SK-N-MC (cell line): ENCODE measurements at regions not wholly inside any gene's neighbourhood (a gene's known extent, or its start where the extent isn't known, plus 50 kb on each side); places are given as distances from the start of the nearest gene placed in this dataset.

Experiments
- EZH2 ChIP-seq: fragments of 200-600 bp; sonication (generic); IDR thresholded peaks from one replicate; pipeline ENCODE4 v1.6.1; 2017; ENCODE audit warnings: antibody characterized with exemption
- FOXP2 ChIP-seq: optimal IDR thresholded peaks from 2 replicates; pipeline ENCODE3; 2011; ENCODE audit warnings: mild to moderate bottlenecking, moderate library complexity; ENCODE audit not compliant: insufficient read depth; ENCODE audit errors: extremely low read length, control extremely low read depth
- POLR2AphosphoS5 ChIP-seq: IDR thresholded peaks from 2 replicates; pipeline ENCODE4 v1.6.1; 2012; ENCODE audit warnings: mild to moderate bottlenecking, low read depth, low read length, borderline replicate concordance

DNA sequence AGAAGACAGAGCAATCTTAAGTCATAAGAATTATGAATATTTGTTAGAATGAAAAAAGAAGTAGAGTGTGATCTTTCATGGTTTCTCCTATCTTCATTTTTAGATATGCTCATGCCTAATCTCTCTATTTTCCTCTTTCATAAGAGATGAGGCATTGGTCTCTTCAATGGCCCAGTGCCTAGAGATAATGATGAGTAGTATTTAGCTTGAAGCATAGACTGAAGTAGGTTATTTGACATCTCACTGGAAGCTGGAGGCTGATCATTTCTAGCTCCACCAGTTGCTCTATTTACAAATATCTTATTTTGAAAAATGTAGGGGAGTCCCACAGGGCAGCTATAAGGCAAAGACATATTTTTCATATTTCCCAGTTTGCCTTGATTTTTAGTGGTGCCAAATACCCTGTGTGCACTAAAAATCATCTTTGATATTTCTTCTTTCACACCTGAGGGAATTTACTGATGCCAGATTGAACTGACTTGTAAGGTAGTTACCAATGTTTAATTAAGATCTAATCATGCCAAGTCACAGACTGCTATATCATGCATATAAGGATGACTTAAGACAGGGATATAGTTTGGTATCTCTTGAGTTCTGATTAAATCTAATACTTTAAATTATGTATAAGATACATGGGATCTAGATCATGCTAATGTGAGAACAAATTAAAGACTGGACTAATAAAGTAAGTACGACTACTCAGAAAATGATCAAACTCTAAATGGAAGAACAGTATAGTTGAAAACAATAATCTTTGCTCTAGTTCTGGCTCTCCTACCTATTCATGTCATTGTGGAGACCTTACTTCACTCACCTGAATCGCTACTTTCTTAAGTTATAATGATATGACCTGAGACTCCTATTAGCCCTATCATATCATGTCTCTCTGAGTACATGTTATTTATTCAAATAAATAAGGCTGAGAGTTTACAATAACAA lies 108.2 kb upstream of the IFNE start:
- TF ChIP-seq EZH2 = no peak
- no peak for TF ChIP-seq POLR2AphosphoS5
- TF ChIP-seq FOXP2 = no peak
